ENCODE measurements at regions not wholly inside any gene's neighbourhood (a gene's known extent, or its start where the extent isn't known, plus 50 kb on each side); places are given as distances from the start of the nearest gene placed in this dataset.

DNA sequence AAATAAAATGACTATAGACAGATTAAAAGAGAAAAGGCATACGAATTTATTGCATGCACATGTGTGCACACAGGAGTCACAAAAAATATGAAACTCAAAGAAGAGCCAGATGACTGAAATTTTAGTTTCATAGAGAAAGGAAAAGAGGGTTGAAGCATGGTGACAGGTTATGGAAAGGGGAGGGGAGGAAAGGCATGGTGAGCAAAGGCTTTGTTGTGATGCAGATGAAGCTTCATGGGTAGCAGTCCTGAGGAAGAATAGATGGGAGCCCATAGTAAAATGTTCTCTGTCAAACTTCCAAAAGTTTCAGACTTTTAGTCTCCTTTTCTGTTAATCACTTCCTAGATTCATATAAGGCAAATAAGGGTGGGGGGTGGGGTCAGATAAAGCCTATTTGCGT lies 612.7 kb upstream of the ATP2B1 start:
- Histone ChIP-seq H3K4me1 (no peaks in the 10 kb centered on the region), H3K9me3 (no peaks in the 10 kb centered on the region), H3K27ac (no peak overlapping the region), H3K36me3 (no peaks in the 10 kb centered on the region), H3K4me3 (no peak overlapping the region), H3K27me3 (replicated peaks in 1 of 7) (no peaks in the 10 kb centered on the region)
- no peak for DNase-seq
- TF ChIP-seq POLR2AphosphoS5 (IDR thresholded peaks at IDR 0.05), result no peak
- TF ChIP-seq, protein P1, sequence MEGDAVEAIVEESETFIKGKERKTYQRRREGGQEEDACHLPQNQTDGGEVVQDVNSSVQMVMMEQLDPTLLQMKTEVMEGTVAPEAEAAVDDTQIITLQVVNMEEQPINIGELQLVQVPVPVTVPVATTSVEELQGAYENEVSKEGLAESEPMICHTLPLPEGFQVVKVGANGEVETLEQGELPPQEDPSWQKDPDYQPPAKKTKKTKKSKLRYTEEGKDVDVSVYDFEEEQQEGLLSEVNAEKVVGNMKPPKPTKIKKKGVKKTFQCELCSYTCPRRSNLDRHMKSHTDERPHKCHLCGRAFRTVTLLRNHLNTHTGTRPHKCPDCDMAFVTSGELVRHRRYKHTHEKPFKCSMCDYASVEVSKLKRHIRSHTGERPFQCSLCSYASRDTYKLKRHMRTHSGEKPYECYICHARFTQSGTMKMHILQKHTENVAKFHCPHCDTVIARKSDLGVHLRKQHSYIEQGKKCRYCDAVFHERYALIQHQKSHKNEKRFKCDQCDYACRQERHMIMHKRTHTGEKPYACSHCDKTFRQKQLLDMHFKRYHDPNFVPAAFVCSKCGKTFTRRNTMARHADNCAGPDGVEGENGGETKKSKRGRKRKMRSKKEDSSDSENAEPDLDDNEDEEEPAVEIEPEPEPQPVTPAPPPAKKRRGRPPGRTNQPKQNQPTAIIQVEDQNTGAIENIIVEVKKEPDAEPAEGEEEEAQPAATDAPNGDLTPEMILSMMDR (IDR thresholded peaks at IDR 0.05 in 8 of 11, conservative IDR thresholded peaks at IDR 0.05 in 3 of 11), result no peak
- WGBS, 5 donors, result 79 to 93% (median 86%) methylated on average over 2 of the region's 2 CpGs
- intact Hi-C loops (cut with DNase I; ENCODE audit: low total_unique reads), result no loop called here

DNA sequence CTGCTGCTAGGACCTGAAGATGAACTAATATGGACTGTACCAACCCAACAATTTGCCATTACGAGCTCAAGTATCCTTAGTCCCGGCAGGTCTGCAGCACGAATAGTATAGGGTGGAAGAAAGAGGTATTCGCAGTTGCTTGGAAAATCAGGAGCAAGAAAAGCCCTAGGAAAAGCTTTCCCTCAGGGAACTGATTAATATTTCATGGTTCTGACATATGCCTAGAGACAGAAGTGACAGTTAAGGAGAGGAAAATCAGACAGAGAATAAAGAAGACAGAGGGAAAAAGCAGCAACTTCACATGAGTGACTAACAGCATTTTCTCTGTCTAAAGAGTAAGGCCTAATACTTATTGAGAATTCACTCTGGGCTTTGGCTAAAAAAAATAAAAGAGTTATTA lies 602.9 kb upstream of the ATP2B1 start:
- DNase-seq, result no peak
- Histone ChIP-seq H3K4me1 (no peaks in the 10 kb centered on the region), H3K36me3 (no peaks in the 10 kb centered on the region), H3K4me3 (no peak overlapping the region), H3K27ac (no peak overlapping the region), H3K9me3 (no peaks in the 10 kb centered on the region), H3K27me3 (replicated peaks in 1 of 7) (no peaks in the 10 kb centered on the region)
- TF ChIP-seq, protein P1 (IDR thresholded peaks at IDR 0.05 in 8 of 11, conservative IDR thresholded peaks at IDR 0.05 in 3 of 11), result no peak
- no peak for TF ChIP-seq POLR2AphosphoS5 (IDR thresholded peaks at IDR 0.05)
- TF ChIP-seq POLR2A (IDR thresholded peaks at IDR 0.05), result no peak
- 88 to 95% (median 94%) methylated on average over 4 of the region's 4 CpGs for WGBS, 5 donors
- intact Hi-C loops (cut with DNase I; ENCODE audit: low total_unique reads), result no loop called here

DNA sequence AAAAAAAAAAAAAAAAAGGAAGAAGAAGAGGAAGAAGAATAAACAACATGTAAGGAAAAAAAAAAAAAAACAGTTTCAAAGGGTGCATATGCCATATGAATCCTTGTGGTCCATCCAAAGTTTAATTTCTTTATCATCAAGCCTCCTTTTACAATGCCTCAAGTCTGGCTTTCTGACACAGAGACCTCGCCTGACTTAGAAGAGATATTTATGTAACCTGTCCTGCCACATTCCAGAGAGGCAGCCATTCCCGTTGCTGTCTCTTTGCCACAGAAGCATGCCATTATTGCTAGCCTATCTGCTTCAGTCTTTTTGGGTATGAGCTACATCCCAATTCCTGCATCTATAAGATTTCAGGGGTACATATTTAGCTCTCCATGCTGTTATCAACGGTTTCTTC lies 596.7 kb upstream of the ATP2B1 start:
- H3K9me3 ChIP-seq, result no peaks in the 10 kb centered on the region
- DNase-seq, result no peak
- H3K36me3 ChIP-seq, result no peaks in the 10 kb centered on the region
- no peaks in the 10 kb centered on the region for H3K27me3 ChIP-seq (replicated peaks in 1 of 7)
- no peak overlapping the region for H3K27ac ChIP-seq
- no peaks in the 10 kb centered on the region for H3K4me1 ChIP-seq
- H3K4me3 ChIP-seq, result no peak overlapping the region
- 75 to 91% (median 80%) methylated on average over 3 of the region's 3 CpGs for WGBS, 5 donors
- TF ChIP-seq POLR2AphosphoS5 (IDR thresholded peaks at IDR 0.05) (no peak), POLR2A (IDR thresholded peaks at IDR 0.05) (no peak)
- TF ChIP-seq, protein P1 (IDR thresholded peaks at IDR 0.05 in 8 of 11, conservative IDR thresholded peaks at IDR 0.05 in 3 of 11), result no peak
- intact Hi-C loops (cut with DNase I; ENCODE audit: low total_unique reads), result no loop called here

DNA sequence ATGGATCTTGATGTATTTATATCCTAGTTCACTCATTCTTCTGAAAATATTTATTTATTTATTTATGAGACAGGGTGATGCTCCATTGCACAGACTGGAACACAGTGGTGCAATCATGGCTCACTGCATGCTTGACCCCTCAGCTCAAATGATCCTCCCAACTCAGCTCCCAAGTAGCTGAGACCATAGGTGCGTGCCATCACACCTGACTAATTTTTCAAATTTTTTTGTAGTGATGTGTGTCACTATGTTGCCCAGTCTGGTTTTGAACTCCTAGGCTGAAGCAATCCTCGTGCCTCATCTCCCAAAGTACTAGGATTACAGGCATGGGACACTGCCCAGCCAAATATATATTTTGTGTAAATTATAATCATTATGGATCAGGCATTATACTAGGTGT lies 595.6 kb upstream of the ATP2B1 start:
- TF ChIP-seq, protein P1 (IDR thresholded peaks at IDR 0.05 in 8 of 11, conservative IDR thresholded peaks at IDR 0.05 in 3 of 11), result no peak
- TF ChIP-seq POLR2AphosphoS5 (IDR thresholded peaks at IDR 0.05) (no peak), POLR2A (IDR thresholded peaks at IDR 0.05) (no peak)
- 81 to 95% (median 88%) methylated on average over 2 of the region's 2 CpGs for WGBS, 5 donors
- no peaks in the 10 kb centered on the region for H3K27me3 ChIP-seq (replicated peaks in 1 of 7)
- no peaks in the 10 kb centered on the region for H3K36me3 ChIP-seq
- DNase-seq, result no peak
- intact Hi-C loops (cut with DNase I; ENCODE audit: low total_unique reads), result no loop called here
- peaks cover 0 to 9% (median 0%) of the 10 kb centered on the region in 6 donors for H3K4me1 ChIP-seq
- H3K27ac ChIP-seq, result no peak overlapping the region
- H3K4me3 ChIP-seq, result no peak overlapping the region
- H3K9me3 ChIP-seq, result no peaks in the 10 kb centered on the region

Measured in spleen (tissue), 11 donors.